Gastroesophageal sphincter (tissue), 4 donors: ENCODE measurements at regions not wholly inside any gene's neighbourhood (a gene's known extent, or its start where the extent isn't known, plus 50 kb on each side); places are given as distances from the start of the nearest gene placed in this dataset.

Source experiments
- ATAC-seq: fragments of 150-250 bp; one replicate; pipeline ENCODE4 v1.9.1; 2016; ENCODE audit warnings: mild to moderate bottlenecking, moderate library complexity
- H3K27ac ChIP-seq, 4 donors: fragments of 200-600 bp; sonication (generic) in 3 of 4; 1 replicate in 3 of 4; 2 replicates in 1 of 4; pipeline ENCODE4 v1.5.1; 2016 to 2019
- H3K27me3 ChIP-seq: fragments of 200-600 bp; sonication (generic); one replicate; pipeline ENCODE4 v1.5.1; 2019
- H3K36me3 ChIP-seq, 2 donors: fragments of 200-600 bp; sonication (generic); one replicate each; pipeline ENCODE4 v1.5.1; 2019; ENCODE audit warnings: control low read depth in 1 of 2
- H3K4me1 ChIP-seq, 3 donors: fragments of 200-600 bp; sonication (generic); 1 replicate in 2 of 3; 2 replicates in 1 of 3; pipeline ENCODE4 v1.5.1; 2016 to 2019; ENCODE audit warnings: control low read depth in 2 of 3
- H3K4me3 ChIP-seq, 2 donors: fragments of 200-600 bp; sonication (generic); one replicate each; pipeline ENCODE4 v1.5.1; 2019; ENCODE audit warnings: mild to moderate bottlenecking in 1 of 2, moderate library complexity in 1 of 2
- H3K9me3 ChIP-seq, 3 donors: fragments of 200-600 bp; sonication (generic); one replicate each; pipeline ENCODE4 v1.5.1; 2017 to 2019; ENCODE audit warnings: control low read depth in 2 of 3
- EP300 ChIP-seq: sonication (generic); formaldehyde crosslinking; IDR thresholded peaks from one replicate; pipeline ENCODE4 v1.6.1; 2017; ENCODE audit warnings: antibody characterized with exemption, mild to moderate bottlenecking
- POLR2A ChIP-seq, 2 donors: fragments of 450-650 bp; IDR thresholded peaks; one replicate each; pipeline ENCODE4 v1.6.1; 2017; ENCODE audit warnings: antibody characterized with exemption in 2 of 2, mild to moderate bottlenecking in 2 of 2, moderate library complexity in 1 of 2
- POLR2AphosphoS5 ChIP-seq: sonication (generic); formaldehyde crosslinking; IDR thresholded peaks from one replicate; pipeline ENCODE4 v1.6.1; 2017; ENCODE audit warnings: antibody characterized with exemption
- whole genome bisulfite sequencing, 2 donors: methylation state at CpG; one replicate each; pipeline ENCODE4 v1.1.5; 2018; ENCODE audit warnings: low coverage in 1 of 2; 5-methylcytosine and 5-hydroxymethylcytosine counted together
- TF ChIP-seq, protein P1 (sequence below), 4 experiments: fragments of 200-600 bp in 2 of 4; fragments of 450-650 bp in 2 of 4; sonication (generic) in 1 of 4; IDR thresholded peaks; one replicate each; pipeline ENCODE4 v1.5.1; 2017 to 2019; ENCODE audit warnings: antibody characterized with exemption in 4 of 4, mild to moderate bottlenecking in 2 of 4, moderate library complexity in 2 of 4

DNA sequence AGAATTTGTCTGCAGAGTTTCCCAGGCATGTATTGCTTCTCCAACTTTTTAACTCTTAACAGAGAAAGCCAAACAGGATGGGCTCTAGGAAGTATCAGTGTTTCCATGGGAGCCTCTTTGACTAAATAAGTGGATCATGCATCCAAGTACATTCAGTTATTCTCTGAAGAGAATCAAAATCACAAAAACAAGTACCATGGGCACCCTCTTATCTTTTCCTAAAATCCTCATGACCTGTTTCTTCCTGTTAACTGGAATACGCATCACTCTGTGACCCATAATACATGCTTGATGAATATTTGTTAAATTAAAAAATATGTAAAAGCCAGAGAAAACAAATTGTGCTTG is 186.9 kb upstream of the MGMT start:
- ATAC-seq, result peak; percentile 52
- H3K4me3 ChIP-seq, result no peak overlapping the region
- 62 to 67% methylated on average over 1 of the region's 1 CpG for WGBS, 2 donors
- peaks cover 0 to 6% (median 0%) of the 10 kb centered on the region in 3 donors for H3K4me1 ChIP-seq
- no peak for TF ChIP-seq POLR2AphosphoS5
- TF ChIP-seq EP300, result no peak
- TF ChIP-seq, protein P1, sequence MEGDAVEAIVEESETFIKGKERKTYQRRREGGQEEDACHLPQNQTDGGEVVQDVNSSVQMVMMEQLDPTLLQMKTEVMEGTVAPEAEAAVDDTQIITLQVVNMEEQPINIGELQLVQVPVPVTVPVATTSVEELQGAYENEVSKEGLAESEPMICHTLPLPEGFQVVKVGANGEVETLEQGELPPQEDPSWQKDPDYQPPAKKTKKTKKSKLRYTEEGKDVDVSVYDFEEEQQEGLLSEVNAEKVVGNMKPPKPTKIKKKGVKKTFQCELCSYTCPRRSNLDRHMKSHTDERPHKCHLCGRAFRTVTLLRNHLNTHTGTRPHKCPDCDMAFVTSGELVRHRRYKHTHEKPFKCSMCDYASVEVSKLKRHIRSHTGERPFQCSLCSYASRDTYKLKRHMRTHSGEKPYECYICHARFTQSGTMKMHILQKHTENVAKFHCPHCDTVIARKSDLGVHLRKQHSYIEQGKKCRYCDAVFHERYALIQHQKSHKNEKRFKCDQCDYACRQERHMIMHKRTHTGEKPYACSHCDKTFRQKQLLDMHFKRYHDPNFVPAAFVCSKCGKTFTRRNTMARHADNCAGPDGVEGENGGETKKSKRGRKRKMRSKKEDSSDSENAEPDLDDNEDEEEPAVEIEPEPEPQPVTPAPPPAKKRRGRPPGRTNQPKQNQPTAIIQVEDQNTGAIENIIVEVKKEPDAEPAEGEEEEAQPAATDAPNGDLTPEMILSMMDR (IDR thresholded peaks at IDR 0.05), result no peak
- TF ChIP-seq POLR2A (IDR thresholded peaks at IDR 0.05), result no peak
- peaks cover 0 to 10% (median 0%) of the 10 kb centered on the region in 3 donors for H3K9me3 ChIP-seq
- no peaks in the 10 kb centered on the region for H3K36me3 ChIP-seq
- no peak overlapping the region for H3K27ac ChIP-seq
- H3K27me3 ChIP-seq, result peaks cover 20% of the 10 kb centered on the region

DNA sequence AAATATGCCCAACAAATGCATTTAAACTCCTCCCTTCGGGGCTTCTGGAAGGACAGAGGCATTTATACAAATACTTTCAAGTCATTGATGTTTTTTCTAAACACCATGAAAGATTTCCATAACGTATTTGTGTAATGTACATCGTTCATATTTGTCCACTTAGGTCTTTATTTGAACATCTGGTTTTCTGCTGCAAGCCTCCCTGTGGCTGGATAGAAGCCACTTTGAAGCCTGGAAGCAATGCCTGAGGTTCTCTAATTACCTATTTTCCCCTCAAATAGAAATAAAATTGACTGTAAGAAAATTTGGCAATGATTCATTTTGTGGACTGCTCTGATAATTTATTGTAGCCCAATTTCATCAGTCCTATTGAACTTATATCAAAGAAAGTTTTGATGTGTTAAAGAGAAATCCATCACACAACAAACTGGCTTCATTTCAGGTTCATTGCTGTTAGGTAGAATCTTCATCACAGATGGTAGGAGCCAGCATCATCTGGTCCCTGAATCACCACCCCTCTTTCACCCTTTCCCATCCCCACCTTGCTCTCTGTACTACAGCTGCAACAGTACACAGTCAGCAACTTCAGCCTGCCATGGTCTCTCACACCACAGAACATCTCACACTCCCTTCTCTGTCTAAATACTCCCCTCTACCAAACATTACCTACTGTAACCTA is 186.0 kb upstream of the MGMT start:
- Histone ChIP-seq H3K27me3 (peaks cover 20% of the 10 kb centered on the region), H3K4me3 (no peak overlapping the region), H3K9me3 (peaks cover 0 to 10% (median 0%) of the 10 kb centered on the region in 3 donors), H3K4me1 (peaks cover 0 to 6% (median 0%) of the 10 kb centered on the region in 3 donors), H3K36me3 (no peaks in the 10 kb centered on the region), H3K27ac (no peak overlapping the region)
- WGBS, 2 donors, result 42 to 45% methylated on average over 3 of the region's 3 CpGs
- TF ChIP-seq POLR2AphosphoS5 (no peak), POLR2A (IDR thresholded peaks at IDR 0.05) (no peak), EP300 (no peak)
- TF ChIP-seq, protein P1 (IDR thresholded peaks at IDR 0.05), result no peak
- no peak for ATAC-seq

DNA sequence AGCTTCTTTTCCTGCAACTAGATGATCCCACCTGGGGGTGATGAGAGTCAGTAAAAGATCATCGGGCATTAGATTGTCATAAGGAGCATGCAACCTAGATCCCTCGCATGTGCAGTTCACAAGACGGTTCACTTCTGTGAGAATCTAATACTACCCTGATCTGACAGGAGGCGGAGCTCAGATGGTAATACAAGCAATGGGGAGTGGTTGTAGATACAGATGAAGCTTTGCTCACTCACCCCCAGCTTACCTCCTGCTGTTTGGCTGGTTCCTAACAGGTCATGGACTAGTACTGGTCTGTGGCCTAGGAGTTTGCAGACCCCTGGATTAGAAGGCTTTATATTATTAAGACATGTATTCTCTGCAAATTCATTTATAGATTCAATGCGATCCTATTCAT is 181.6 kb upstream of the MGMT start:
- Histone ChIP-seq H3K4me1 (peaks cover 0 to 3% (median 0%) of the 10 kb centered on the region in 3 donors), H3K36me3 (no peaks in the 10 kb centered on the region), H3K9me3 (peaks cover 0 to 10% (median 0%) of the 10 kb centered on the region in 3 donors), H3K27ac (no peak overlapping the region), H3K27me3 (peaks cover 6% of the 10 kb centered on the region), H3K4me3 (no peak overlapping the region)
- TF ChIP-seq POLR2A (IDR thresholded peaks at IDR 0.05) (no peak), POLR2AphosphoS5 (no peak), EP300 (no peak)
- TF ChIP-seq, protein P1 (IDR thresholded peaks at IDR 0.05), result no peak
- WGBS, 2 donors, result 86 to 87% methylated on average over 2 to 5 of the region's 5 CpGs
- no peak for ATAC-seq

DNA sequence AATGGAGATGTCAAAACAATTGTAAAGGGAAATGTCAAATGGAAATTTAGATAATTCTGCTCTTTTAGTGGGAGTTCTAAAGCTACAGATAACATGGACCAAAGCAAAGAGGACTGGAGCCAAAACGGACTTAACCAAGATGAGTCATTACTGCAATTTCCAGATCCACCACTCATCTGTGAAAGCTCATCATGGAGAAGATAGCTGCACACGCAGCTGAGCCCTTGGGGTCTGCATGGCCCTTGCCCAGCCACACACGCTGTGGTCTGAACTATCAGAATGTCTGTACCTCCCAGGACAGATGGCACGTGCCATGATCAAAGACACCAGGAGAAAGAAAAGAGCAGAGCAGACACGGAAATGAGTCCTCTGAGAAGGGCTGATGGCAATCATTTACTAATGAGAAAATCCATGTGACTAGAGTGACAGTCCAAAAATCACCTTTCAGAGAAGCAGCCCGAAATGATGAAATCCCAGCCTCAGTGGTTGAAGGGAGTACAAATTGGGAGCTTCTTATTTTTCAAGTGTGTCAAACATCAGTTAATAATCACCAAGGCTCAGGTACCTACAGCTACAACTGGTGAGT is 177.9 kb upstream of the MGMT start:
- no peak overlapping the region for H3K27ac ChIP-seq
- no peaks in the 10 kb centered on the region for H3K9me3 ChIP-seq
- H3K36me3 ChIP-seq, result no peaks in the 10 kb centered on the region
- H3K4me1 ChIP-seq, result no peaks in the 10 kb centered on the region
- ATAC-seq, result no peak
- H3K27me3 ChIP-seq, result peaks cover 4% of the 10 kb centered on the region
- WGBS, 2 donors, result 40 to 61% methylated on average over 3 to 6 of the region's 6 CpGs
- H3K4me3 ChIP-seq, result no peak overlapping the region
- TF ChIP-seq EP300 (no peak), POLR2A (IDR thresholded peaks at IDR 0.05) (no peak)
- TF ChIP-seq, protein P1 (IDR thresholded peaks at IDR 0.05), result no peak
